HepG2 (cell line): ENCODE measurements at regions not wholly inside any gene's neighbourhood (a gene's known extent, or its start where the extent isn't known, plus 50 kb on each side); places are given as distances from the start of the nearest gene placed in this dataset.

Experiments
- ATAD3A ChIP-seq: sonication (generic); formaldehyde crosslinking; IDR thresholded peaks from 2 replicates; pipeline ENCODE4 v1.4.0; 2020; ENCODE audit warnings: missing genetic modification reagents
- CBFB ChIP-seq: sonication (generic); formaldehyde crosslinking; IDR thresholded peaks from 2 replicates; pipeline ENCODE4 v1.4.0; 2020; ENCODE audit warnings: missing genetic modification reagents
- PHF8 ChIP-seq: sonication (generic); formaldehyde crosslinking; IDR thresholded peaks from 2 replicates; pipeline ENCODE4 v1.5.0; 2020; ENCODE audit warnings: missing genetic modification reagents
- POLR2A ChIP-seq, 2 experiments: IDR thresholded peaks; 2 replicates each; pipeline ENCODE4 v1.6.1; 2011; ENCODE audit warnings: low read depth in 2 of 2, low read length in 2 of 2, mild to moderate bottlenecking in 1 of 2, moderate library complexity in 1 of 2; ENCODE audit not compliant: insufficient read depth in 1 of 2
- REL ChIP-seq: sonication (generic); formaldehyde crosslinking; conservative IDR thresholded peaks from 2 replicates; pipeline ENCODE4 v1.8.0; 2022; ENCODE audit warnings: mild to moderate bottlenecking, missing genetic modification reagents, moderate library complexity
- SMC3 ChIP-seq: IDR thresholded peaks from 2 replicates; pipeline ENCODE4 v1.6.1; 2011; ENCODE audit warnings: low read length, improper control_type of control experiment
- ZNF292 ChIP-seq: sonication (generic); formaldehyde crosslinking; IDR thresholded peaks from 2 replicates; pipeline ENCODE4 v1.8.1; 2022; ENCODE audit warnings: mild to moderate bottlenecking, low read depth, missing genetic modification reagents, borderline replicate concordance
- ZNF543 ChIP-seq: sonication (generic); formaldehyde crosslinking; IDR thresholded peaks from 2 replicates; pipeline ENCODE4 v1.4.0; 2020; ENCODE audit warnings: mild to moderate bottlenecking, missing genetic modification reagents
- TF ChIP-seq, protein P1 (sequence below): IDR thresholded peaks from 2 replicates; pipeline ENCODE4 v1.6.1; 2012; ENCODE audit warnings: inconsistent platforms
- TF ChIP-seq, protein P2 (sequence below): sonication (generic); formaldehyde crosslinking; IDR thresholded peaks from 2 replicates; pipeline ENCODE4 v1.5.0; 2020; ENCODE audit warnings: mild to moderate bottlenecking, missing genetic modification reagents, moderate library complexity

DNA sequence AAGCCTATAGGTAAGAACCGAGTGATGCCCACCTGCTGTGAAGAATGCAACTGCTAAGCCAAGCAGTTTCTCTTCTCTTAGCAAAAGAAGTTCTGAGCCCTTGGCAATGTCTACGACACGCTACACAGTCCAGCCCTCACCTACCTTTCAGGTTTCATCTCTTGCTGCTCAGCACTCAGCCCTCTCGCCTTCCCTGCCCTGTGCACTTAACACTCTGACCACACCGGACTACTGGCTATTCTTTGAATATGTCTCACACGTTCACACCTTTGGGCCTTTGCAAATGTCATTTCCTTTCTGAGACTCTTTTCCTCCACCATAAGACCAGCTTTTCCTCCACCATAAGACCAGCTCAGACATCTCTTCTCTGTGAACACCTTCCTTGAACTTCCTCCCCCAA is 67.0 kb upstream of the ITGB1 start:
- TF ChIP-seq PHF8 (CRISPR knock-in tag) = no peak
- TF ChIP-seq, protein P1, sequence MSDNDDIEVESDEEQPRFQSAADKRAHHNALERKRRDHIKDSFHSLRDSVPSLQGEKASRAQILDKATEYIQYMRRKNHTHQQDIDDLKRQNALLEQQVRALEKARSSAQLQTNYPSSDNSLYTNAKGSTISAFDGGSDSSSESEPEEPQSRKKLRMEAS = no peak
- TF ChIP-seq CBFB (CRISPR knock-in tag) = no peak
- no peak for TF ChIP-seq ZNF292 (CRISPR knock-in tag)
- TF ChIP-seq REL (CRISPR knock-in tag) = no peak
- TF ChIP-seq ZNF543 (CRISPR knock-in tag) = no peak
- no peak for TF ChIP-seq ATAD3A (CRISPR knock-in tag)
- no peak for TF ChIP-seq SMC3
- TF ChIP-seq, protein P2, sequence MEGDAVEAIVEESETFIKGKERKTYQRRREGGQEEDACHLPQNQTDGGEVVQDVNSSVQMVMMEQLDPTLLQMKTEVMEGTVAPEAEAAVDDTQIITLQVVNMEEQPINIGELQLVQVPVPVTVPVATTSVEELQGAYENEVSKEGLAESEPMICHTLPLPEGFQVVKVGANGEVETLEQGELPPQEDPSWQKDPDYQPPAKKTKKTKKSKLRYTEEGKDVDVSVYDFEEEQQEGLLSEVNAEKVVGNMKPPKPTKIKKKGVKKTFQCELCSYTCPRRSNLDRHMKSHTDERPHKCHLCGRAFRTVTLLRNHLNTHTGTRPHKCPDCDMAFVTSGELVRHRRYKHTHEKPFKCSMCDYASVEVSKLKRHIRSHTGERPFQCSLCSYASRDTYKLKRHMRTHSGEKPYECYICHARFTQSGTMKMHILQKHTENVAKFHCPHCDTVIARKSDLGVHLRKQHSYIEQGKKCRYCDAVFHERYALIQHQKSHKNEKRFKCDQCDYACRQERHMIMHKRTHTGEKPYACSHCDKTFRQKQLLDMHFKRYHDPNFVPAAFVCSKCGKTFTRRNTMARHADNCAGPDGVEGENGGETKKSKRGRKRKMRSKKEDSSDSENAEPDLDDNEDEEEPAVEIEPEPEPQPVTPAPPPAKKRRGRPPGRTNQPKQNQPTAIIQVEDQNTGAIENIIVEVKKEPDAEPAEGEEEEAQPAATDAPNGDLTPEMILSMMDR (CRISPR knock-in tag) = no peak
- no peak for TF ChIP-seq POLR2A (IDR thresholded peaks at IDR 0.05; ENCODE audit: insufficient read depth in 1 of 2, low read depth in 2 of 2, low read length in 2 of 2)
